Lung (tissue), 11 donors: ENCODE measurements at regions not wholly inside any gene's neighbourhood (a gene's known extent, or its start where the extent isn't known, plus 50 kb on each side); places are given as distances from the start of the nearest gene placed in this dataset.

Source experiments
- ATAC-seq: fragments of 200-7000 bp; cut with Tn5 transposase; one replicate; pipeline ENCODE4 v1.9.1; 2020; ENCODE audit warnings: moderate number of reproducible peaks; ENCODE audit not compliant: insufficient read depth, low FRiP score
- DNase-seq, 3 donors: peaks; one replicate each; pipeline ENCODE4 v3.0.0-alpha.2; 2013 to 2017
- H3K27ac ChIP-seq, 2 donors: one replicate each; pipeline ENCODE4 v1.5.1; 2013; ENCODE audit warnings: mild to moderate bottlenecking in 2 of 2, moderate library complexity in 2 of 2, control low read depth in 1 of 2, inconsistent platforms in 1 of 2, low read depth in 1 of 2, low read length in 1 of 2
- H3K27me3 ChIP-seq, 3 donors: one replicate each; pipeline ENCODE4 v1.5.1; 2013; ENCODE audit warnings: low read length in 2 of 3; ENCODE audit not compliant: control insufficient read depth in 3 of 3, insufficient read depth in 3 of 3
- H3K36me3 ChIP-seq, 4 donors: one replicate each; pipeline ENCODE4 v1.5.1; 2013; ENCODE audit warnings: low read length in 4 of 4, mild to moderate bottlenecking in 1 of 4, moderate library complexity in 1 of 4; ENCODE audit not compliant: control insufficient read depth in 4 of 4, insufficient read depth in 4 of 4
- H3K4me1 ChIP-seq, 5 donors: one replicate each; pipeline ENCODE4 v1.5.1; 2013; ENCODE audit warnings: low read length in 5 of 5, mild to moderate bottlenecking in 2 of 5, moderate library complexity in 1 of 5; ENCODE audit not compliant: control insufficient read depth in 5 of 5, insufficient read depth in 5 of 5
- H3K4me3 ChIP-seq: one replicate; pipeline ENCODE4 v1.5.1; 2013; ENCODE audit warnings: mild to moderate bottlenecking, control low read depth, moderate library complexity
- H3K9ac ChIP-seq, 2 donors: one replicate each; pipeline ENCODE4 v1.5.1; 2013; ENCODE audit warnings: low read length in 2 of 2, control low read depth in 1 of 2; ENCODE audit not compliant: insufficient read depth in 1 of 2
- H3K9me3 ChIP-seq, 4 donors: one replicate each; pipeline ENCODE4 v1.5.1; 2013; ENCODE audit warnings: low read length in 3 of 4, mild to moderate bottlenecking in 1 of 4, moderate library complexity in 1 of 4; ENCODE audit not compliant: control insufficient read depth in 4 of 4, insufficient read depth in 3 of 4
- WGBS, 2 donors: extraction: QIAGEN DNeasy Blood & Tissue Kit; methylation state at CpG; one replicate each; pipeline ENCODE4 v1.1.7; 2013; 5-methylcytosine and 5-hydroxymethylcytosine counted together
- TF ChIP-seq, protein P1 (sequence below): IDR thresholded peaks from 2 replicates; pipeline ENCODE4 v1.5.1; 2012; ENCODE audit warnings: mild to moderate bottlenecking; ENCODE audit errors: control extremely low read depth, extremely low read depth
- donor health status: control.
- donor health status: control.
- donor health status: Bipolar disorder and iron deficiency.
- donor health status: healthy.
- donor health status: DM: yes; HTN: yes; CAD: no.

GRCh38 chr5:156121882-156122281 is 205.1 kb upstream of the SGCD start:
- Histone ChIP-seq H3K27ac (no peak overlapping the region), H3K9ac (no peak overlapping the region), H3K9me3 (no peaks in the 10 kb centered on the region), H3K36me3 (no peaks in the 10 kb centered on the region), H3K27me3 (peaks cover 0 to 2% (median 2%) of the 10 kb centered on the region in 3 donors), H3K4me3 (no peak overlapping the region), H3K4me1 (no peaks in the 10 kb centered on the region)
- ATAC-seq, result no peak
- 43 to 68% methylated on average over 1 of the region's 1 CpG for WGBS, 2 donors
- no peak for DNase-seq
- TF ChIP-seq, protein P1, sequence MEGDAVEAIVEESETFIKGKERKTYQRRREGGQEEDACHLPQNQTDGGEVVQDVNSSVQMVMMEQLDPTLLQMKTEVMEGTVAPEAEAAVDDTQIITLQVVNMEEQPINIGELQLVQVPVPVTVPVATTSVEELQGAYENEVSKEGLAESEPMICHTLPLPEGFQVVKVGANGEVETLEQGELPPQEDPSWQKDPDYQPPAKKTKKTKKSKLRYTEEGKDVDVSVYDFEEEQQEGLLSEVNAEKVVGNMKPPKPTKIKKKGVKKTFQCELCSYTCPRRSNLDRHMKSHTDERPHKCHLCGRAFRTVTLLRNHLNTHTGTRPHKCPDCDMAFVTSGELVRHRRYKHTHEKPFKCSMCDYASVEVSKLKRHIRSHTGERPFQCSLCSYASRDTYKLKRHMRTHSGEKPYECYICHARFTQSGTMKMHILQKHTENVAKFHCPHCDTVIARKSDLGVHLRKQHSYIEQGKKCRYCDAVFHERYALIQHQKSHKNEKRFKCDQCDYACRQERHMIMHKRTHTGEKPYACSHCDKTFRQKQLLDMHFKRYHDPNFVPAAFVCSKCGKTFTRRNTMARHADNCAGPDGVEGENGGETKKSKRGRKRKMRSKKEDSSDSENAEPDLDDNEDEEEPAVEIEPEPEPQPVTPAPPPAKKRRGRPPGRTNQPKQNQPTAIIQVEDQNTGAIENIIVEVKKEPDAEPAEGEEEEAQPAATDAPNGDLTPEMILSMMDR, result no peak

GRCh38 chr5:156124708-156125107 is 202.3 kb upstream of the SGCD start:
- H3K27ac ChIP-seq, result no peak overlapping the region
- ATAC-seq (no peak), DNase-seq (no peak)
- TF ChIP-seq, protein P1, result no peak
- H3K4me3 ChIP-seq, result no peak overlapping the region
- no peaks in the 10 kb centered on the region for H3K36me3 ChIP-seq
- no peaks in the 10 kb centered on the region for H3K4me1 ChIP-seq
- H3K9ac ChIP-seq, result no peak overlapping the region
- WGBS, 2 donors, result 46 to 51% methylated on average over 1 of the region's 1 CpG
- H3K9me3 ChIP-seq, result no peaks in the 10 kb centered on the region
- peaks cover 0 to 2% (median 2%) of the 10 kb centered on the region in 3 donors for H3K27me3 ChIP-seq

DNA sequence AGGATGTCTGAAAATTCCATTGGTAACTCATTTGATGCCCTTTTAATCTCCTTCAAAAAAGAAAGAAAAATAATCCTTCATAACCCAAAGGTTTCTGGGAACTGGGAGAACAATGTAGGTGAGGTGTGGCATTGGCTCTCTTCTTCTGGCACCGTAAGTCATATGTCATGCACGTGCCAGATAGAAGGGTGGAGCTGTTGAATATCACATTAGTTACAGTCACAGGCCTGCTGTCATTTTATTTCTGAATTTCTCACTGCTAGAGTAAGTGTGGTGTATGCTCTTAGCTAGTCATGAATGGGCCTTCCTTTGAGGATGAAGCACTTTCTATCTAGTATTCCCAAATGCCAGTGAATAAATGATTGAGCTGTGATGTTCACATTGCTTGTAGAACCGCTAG is 201.8 kb upstream of the SGCD start:
- no peak overlapping the region for H3K4me3 ChIP-seq
- TF ChIP-seq, protein P1, result no peak
- no peaks in the 10 kb centered on the region for H3K4me1 ChIP-seq
- ATAC-seq, result no peak
- no peaks in the 10 kb centered on the region for H3K36me3 ChIP-seq
- no peaks in the 10 kb centered on the region for H3K9me3 ChIP-seq
- H3K27ac ChIP-seq, result no peak overlapping the region
- DNase-seq, result no peak
- WGBS, 2 donors, result 77 to 88% methylated on average over 3 of the region's 3 CpGs
- H3K27me3 ChIP-seq, result peaks cover 0 to 2% (median 2%) of the 10 kb centered on the region in 3 donors
- no peak overlapping the region for H3K9ac ChIP-seq

DNA sequence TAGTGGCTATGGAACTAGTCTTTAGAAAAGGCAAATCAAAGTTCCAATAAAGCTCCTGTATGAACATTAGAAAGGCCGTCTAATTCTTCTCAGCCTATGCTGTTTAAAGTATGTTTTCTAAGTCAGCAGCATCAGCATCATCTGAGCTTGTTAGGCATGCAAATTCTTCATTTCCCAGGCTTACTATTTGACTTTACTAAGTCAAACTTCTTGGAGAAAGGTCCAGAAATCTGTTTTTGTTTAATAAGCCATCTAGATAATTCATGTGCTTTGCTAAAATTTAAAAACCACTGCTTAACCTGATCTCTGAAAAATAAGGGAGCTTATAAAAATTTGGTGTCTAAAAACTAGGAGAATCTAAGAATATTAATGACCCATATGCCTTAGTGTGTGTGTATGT is 200.2 kb upstream of the SGCD start:
- no peak for DNase-seq

More for the DNA sequence above, 200.2 kb upstream of the SGCD start:
- H3K9ac ChIP-seq, result no peak overlapping the region
- H3K36me3 ChIP-seq, result no peaks in the 10 kb centered on the region
- H3K4me3 ChIP-seq, result no peak overlapping the region
- ATAC-seq, result no peak
- no peaks in the 10 kb centered on the region for H3K4me1 ChIP-seq
- WGBS, 2 donors, result 76 to 84% methylated on average over 1 of the region's 1 CpG
- TF ChIP-seq, protein P1, result no peak
- no peaks in the 10 kb centered on the region for H3K9me3 ChIP-seq
- H3K27ac ChIP-seq, result no peak overlapping the region
- H3K27me3 ChIP-seq, result peaks cover 0 to 2% (median 2%) of the 10 kb centered on the region in 3 donors
